Neural crest cell (in vitro differentiated cells): ENCODE measurements at regions not wholly inside any gene's neighbourhood (a gene's known extent, or its start where the extent isn't known, plus 50 kb on each side); places are given as distances from the start of the nearest gene placed in this dataset.
A peak's percentile ranks its signal among the peaks of the same experiment; 100 is the strongest.
"Not testable (repeated sequence)": the region's sequence is repeated elsewhere in the genome, so short reads cannot be mapped to it uniquely, and the experiment has no call there.

ENCODE experiments used
- DNase-seq: peaks from one replicate; pipeline ENCODE4 v3.0.0; 2021; ENCODE audit warnings: low read depth, mixed read lengths, low spot score
- H3K27ac Mint-ChIP-seq: one replicate; pipeline ENCODE4 v1.8.0; 2021; ENCODE audit warnings: mild to moderate bottlenecking, mixed read lengths; ENCODE audit not compliant: unreplicated experiment
- H3K27me3 Mint-ChIP-seq: 2 replicates; pipeline ENCODE4 v1.8.0; 2021; ENCODE audit warnings: low read depth, mild to moderate bottlenecking, mixed read lengths
- H3K36me3 Mint-ChIP-seq: 2 replicates; pipeline ENCODE4 v1.8.0; 2021; ENCODE audit warnings: low read depth, mild to moderate bottlenecking, mixed read lengths
- H3K4me1 Mint-ChIP-seq: 2 replicates; pipeline ENCODE4 v1.8.0; 2021; ENCODE audit warnings: mixed read lengths
- H3K4me3 Mint-ChIP-seq: one replicate; pipeline ENCODE4 v1.8.0; 2021; ENCODE audit warnings: mild to moderate bottlenecking, mixed read lengths
- H3K9me3 Mint-ChIP-seq: 2 replicates; pipeline ENCODE4 v1.8.0; 2021; ENCODE audit warnings: mixed read lengths
- CTCF ChIP-seq: fragments of 200-600 bp; sonication (generic); conservative IDR thresholded peaks from 2 replicates; pipeline ENCODE4 v1.5.0; 2021; ENCODE audit warnings: antibody characterized with exemption, mild to moderate bottlenecking

DNA sequence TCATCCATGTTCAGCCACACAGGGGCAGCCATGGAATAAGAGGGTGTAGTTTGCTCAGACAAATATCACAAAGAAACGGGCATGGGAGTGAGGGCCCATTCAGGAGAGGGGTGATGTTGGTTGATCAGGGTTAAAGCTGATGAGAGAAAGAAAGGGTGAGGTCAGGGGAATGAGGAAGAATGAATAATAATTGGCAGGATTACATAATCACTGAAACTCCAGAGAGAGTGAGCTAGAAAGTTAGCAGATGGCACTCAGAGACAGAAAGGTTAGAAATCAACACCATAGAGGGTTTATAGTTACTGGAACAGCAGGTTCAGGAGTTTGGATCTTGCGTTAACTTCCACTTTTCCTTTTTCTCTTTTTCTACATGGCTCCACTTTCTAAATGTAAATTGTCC is 113.9 kb downstream of the TAF11L14 start:
- Mint-ChIP-seq H3K4me3 (no peak overlapping the region), H3K36me3 (no peaks in the 10 kb centered on the region), H3K27ac (no peak overlapping the region), H3K27me3 (no peaks in the 10 kb centered on the region), H3K4me1 (no peaks in the 10 kb centered on the region), H3K9me3 (no peaks in the 10 kb centered on the region)
- no peak for DNase-seq
- TF ChIP-seq CTCF, result no peak

- H3K4me3 Mint-ChIP-seq, result no peak overlapping the region
- no peaks in the 10 kb centered on the region for H3K4me1 Mint-ChIP-seq
- no peak for DNase-seq
- H3K9me3 Mint-ChIP-seq, result no peaks in the 10 kb centered on the region
- H3K27me3 Mint-ChIP-seq, result no peaks in the 10 kb centered on the region
- H3K27ac Mint-ChIP-seq, result peak overlapping the region; percentile 38
- TF ChIP-seq CTCF, result no peak
- no peaks in the 10 kb centered on the region for H3K36me3 Mint-ChIP-seq
Measured at GRCh38 chr5:17748941-17749340, 114.7 kb downstream of the TAF11L14 start.

DNA sequence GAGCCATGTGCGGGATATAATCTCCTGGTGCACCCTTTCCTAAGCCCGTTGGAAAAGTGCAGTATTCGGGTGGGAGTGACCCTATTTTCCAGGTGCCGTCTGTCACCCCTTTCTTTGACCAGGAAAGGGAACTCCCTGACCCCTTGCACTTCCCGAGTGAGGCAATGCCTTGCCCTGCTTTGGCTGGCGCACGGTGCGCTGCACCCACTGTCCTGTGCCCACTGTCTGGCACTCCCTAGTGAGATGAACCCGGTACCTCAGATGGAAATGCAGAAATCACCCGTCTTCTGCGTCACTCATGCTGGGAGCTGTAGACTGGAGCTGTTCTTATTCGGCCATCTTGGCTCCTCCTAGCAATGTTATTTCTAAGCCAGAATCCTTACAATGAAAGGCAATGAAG is 121.1 kb downstream of the TAF11L14 start:
- H3K4me1 Mint-ChIP-seq, H3K36me3 Mint-ChIP-seq, H3K27me3 Mint-ChIP-seq, H3K4me3 Mint-ChIP-seq, H3K9me3 Mint-ChIP-seq, DNase-seq, H3K27ac Mint-ChIP-seq: not testable (repeated sequence)

GRCh38 chr5:17761326-17761725 is 127.1 kb downstream of the TAF11L14 start:
- DNase-seq, result no peak
- Mint-ChIP-seq H3K4me1 (no peaks in the 10 kb centered on the region), H3K9me3 (no peaks in the 10 kb centered on the region), H3K36me3 (peaks cover under 1% of the 10 kb centered on the region), H3K4me3 (no peak overlapping the region), H3K27ac (no peak overlapping the region), H3K27me3 (no peaks in the 10 kb centered on the region)
- no peak for TF ChIP-seq CTCF

DNA sequence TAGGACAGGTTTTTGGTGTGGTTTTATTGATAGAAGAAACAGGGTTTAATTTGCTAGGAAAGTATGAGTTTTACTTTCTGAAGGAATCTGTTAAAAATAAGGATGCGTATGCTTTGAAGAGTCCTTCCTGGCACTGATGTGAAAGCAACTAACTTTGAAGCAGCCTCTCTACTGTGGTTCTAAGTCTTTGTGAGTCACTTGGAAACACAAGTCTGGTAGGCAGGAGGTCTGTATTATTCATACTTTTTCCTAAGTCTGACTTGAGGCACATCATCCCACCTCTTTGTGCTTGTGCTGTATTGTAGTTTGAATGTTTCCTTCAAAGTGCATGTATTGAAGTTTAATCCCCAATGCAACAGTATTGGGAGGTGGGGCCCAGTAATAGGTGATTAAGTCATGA is 129.0 kb downstream of the TAF11L14 start:
- H3K27me3 Mint-ChIP-seq, result no peaks in the 10 kb centered on the region
- H3K36me3 Mint-ChIP-seq, result no peaks in the 10 kb centered on the region
- no peak for TF ChIP-seq CTCF
- no peak for DNase-seq
- H3K4me1 Mint-ChIP-seq, result no peaks in the 10 kb centered on the region
- no peak overlapping the region for H3K4me3 Mint-ChIP-seq
- H3K27ac Mint-ChIP-seq, result no peak overlapping the region
- no peaks in the 10 kb centered on the region for H3K9me3 Mint-ChIP-seq

- Mint-ChIP-seq H3K9me3 (no peaks in the 10 kb centered on the region), H3K27me3 (no peaks in the 10 kb centered on the region), H3K36me3 (no peaks in the 10 kb centered on the region), H3K27ac (no peak overlapping the region), H3K4me1 (no peaks in the 10 kb centered on the region), H3K4me3 (no peak overlapping the region)
- no peak for TF ChIP-seq CTCF
- no peak for DNase-seq
Measured at GRCh38 chr5:17766031-17766430, 131.8 kb downstream of the TAF11L14 start.
